Suprapubic skin (tissue), 4 donors: ENCODE measurements at regions not wholly inside any gene's neighbourhood (a gene's known extent, or its start where the extent isn't known, plus 50 kb on each side); places are given as distances from the start of the nearest gene placed in this dataset.

Experiments used
- EP300 ChIP-seq: sonication (generic); formaldehyde crosslinking; IDR thresholded peaks from one replicate; pipeline ENCODE4 v1.6.1; 2017; ENCODE audit warnings: antibody characterized with exemption
- POLR2AphosphoS5 ChIP-seq, 3 donors: sonication (generic); formaldehyde crosslinking; IDR thresholded peaks; one replicate each; pipeline ENCODE4 v1.6.1; 2017; ENCODE audit warnings: antibody characterized with exemption in 3 of 3
- TF ChIP-seq, protein P1 (sequence below), 2 donors: fragments of 200-600 bp in 1 of 2; fragments of 450-650 bp in 1 of 2; sonication (generic) in 1 of 2; IDR thresholded peaks; one replicate each; pipeline ENCODE4 v1.5.1; 2016 to 2019; ENCODE audit warnings: antibody characterized with exemption in 2 of 2, mild to moderate bottlenecking in 1 of 2, moderate library complexity in 1 of 2

DNA sequence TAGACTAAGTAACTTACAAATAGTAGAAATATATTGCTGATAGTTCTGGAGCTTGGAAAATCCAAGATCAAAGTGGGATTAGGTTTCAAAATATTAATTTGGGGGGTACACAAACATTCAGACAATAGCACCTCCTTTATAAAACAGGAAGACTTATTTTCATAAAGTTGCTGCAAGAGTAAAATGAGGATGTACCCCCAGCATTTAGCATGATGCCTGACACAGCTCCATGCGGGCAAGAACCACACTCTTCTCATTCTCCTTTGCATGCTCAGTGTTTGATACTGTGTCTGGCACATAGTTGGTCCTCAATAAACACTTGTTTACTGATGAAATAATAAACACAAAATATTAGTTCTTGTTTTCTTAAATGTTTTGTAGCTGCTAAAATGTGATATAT lies 332.9 kb downstream of the TFAP2A start:
- TF ChIP-seq POLR2AphosphoS5 (IDR thresholded peaks at IDR 0.05) (no peak), EP300 (no peak)
- TF ChIP-seq, protein P1, sequence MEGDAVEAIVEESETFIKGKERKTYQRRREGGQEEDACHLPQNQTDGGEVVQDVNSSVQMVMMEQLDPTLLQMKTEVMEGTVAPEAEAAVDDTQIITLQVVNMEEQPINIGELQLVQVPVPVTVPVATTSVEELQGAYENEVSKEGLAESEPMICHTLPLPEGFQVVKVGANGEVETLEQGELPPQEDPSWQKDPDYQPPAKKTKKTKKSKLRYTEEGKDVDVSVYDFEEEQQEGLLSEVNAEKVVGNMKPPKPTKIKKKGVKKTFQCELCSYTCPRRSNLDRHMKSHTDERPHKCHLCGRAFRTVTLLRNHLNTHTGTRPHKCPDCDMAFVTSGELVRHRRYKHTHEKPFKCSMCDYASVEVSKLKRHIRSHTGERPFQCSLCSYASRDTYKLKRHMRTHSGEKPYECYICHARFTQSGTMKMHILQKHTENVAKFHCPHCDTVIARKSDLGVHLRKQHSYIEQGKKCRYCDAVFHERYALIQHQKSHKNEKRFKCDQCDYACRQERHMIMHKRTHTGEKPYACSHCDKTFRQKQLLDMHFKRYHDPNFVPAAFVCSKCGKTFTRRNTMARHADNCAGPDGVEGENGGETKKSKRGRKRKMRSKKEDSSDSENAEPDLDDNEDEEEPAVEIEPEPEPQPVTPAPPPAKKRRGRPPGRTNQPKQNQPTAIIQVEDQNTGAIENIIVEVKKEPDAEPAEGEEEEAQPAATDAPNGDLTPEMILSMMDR (IDR thresholded peaks at IDR 0.05) = no peak
